GM19455 (cell line): ENCODE measurements at regions not wholly inside any gene's neighbourhood (a gene's known extent, or its start where the extent isn't known, plus 50 kb on each side); places are given as distances from the start of the nearest gene placed in this dataset.
"Not testable (repeated sequence)": the region's sequence is repeated elsewhere in the genome, so short reads cannot be mapped to it uniquely, and the experiment has no call there.

Source experiments
- ATAC-seq: cut with Tn5 transposase; IDR thresholded peaks from one replicate; pipeline ENCODE4 v1.9.1; 2021; ENCODE audit not compliant: unreplicated experiment

GRCh38 chr13:30071969-30072817 lies 221.8 kb upstream of the UBL3 start:
- no peak for ATAC-seq

- no peak for ATAC-seq
These were observed 214.8 kb upstream of the UBL3 start for GRCh38 chr13:30065181-30065580.

- no peak for ATAC-seq
These were observed 213.5 kb upstream of the UBL3 start for GRCh38 chr13:30063892-30064291.

GRCh38 chr13:30061217-30061616 lies 210.8 kb upstream of the UBL3 start:
- ATAC-seq: no peak

GRCh38 chr13:30058429-30058828 lies 208.0 kb upstream of the UBL3 start:
- ATAC-seq: no peak

GRCh38 chr13:30054546-30054945 lies 204.1 kb upstream of the UBL3 start:
- ATAC-seq: not testable (repeated sequence)

GRCh38 chr13:30053939-30054338 lies 203.5 kb upstream of the UBL3 start:
- no peak for ATAC-seq

GRCh38 chr13:30052120-30052519 lies 201.7 kb upstream of the UBL3 start:
- no peak for ATAC-seq

GRCh38 chr13:30051531-30052060 lies 201.2 kb upstream of the UBL3 start:
- no peak for ATAC-seq

GRCh38 chr13:30049692-30050091 lies 199.3 kb upstream of the UBL3 start:
- no peak for ATAC-seq

GRCh38 chr13:30047154-30047874 lies 196.9 kb upstream of the UBL3 start:
- ATAC-seq: no peak

GRCh38 chr13:30045916-30046704 lies 195.7 kb upstream of the UBL3 start:
- ATAC-seq: no peak

GRCh38 chr13:30044932-30045331 lies 194.5 kb upstream of the UBL3 start:
- no peak for ATAC-seq

GRCh38 chr13:30043631-30043925 lies 193.2 kb upstream of the UBL3 start:
- no peak for ATAC-seq

GRCh38 chr13:30042891-30043630 lies 192.6 kb upstream of the UBL3 start:
- ATAC-seq: no peak

GRCh38 chr13:30042272-30042671 lies 191.9 kb upstream of the UBL3 start:
- ATAC-seq: no peak

GRCh38 chr13:30039511-30039911 lies 189.1 kb upstream of the UBL3 start:
- no peak for ATAC-seq

GRCh38 chr13:30038884-30039283 lies 188.5 kb upstream of the UBL3 start:
- no peak for ATAC-seq

GRCh38 chr13:30037766-30038165 lies 187.3 kb upstream of the UBL3 start:
- no peak for ATAC-seq

- no peak for ATAC-seq
These were observed 186.9 kb upstream of the UBL3 start for GRCh38 chr13:30037306-30037705.

- ATAC-seq: no peak
These were observed 184.0 kb upstream of the UBL3 start for GRCh38 chr13:30034458-30034795.
